ENCODE measurements at regions not wholly inside any gene's neighbourhood (a gene's known extent, or its start where the extent isn't known, plus 50 kb on each side); places are given as distances from the start of the nearest gene placed in this dataset.
A peak's percentile ranks its signal among the peaks of the same experiment; 100 is the strongest.

GRCh38 chr10:28975891-28976531, 298.7 kb downstream of the BAMBI start:
- intact Hi-C loops (cut with DNase I) = no loop called here
- no peak overlapping the region for H3K27ac ChIP-seq (replicated peaks in 1 of 4)
- H3K9me3 ChIP-seq = no peaks in the 10 kb centered on the region
- peak; percentile 66 for DNase-seq (ENCODE audit: extremely low spot score)
- H3K36me3 ChIP-seq = no peaks in the 10 kb centered on the region
- WGBS = 58% methylated on average over 10 of the region's 10 CpGs
- H3K4me3 ChIP-seq = no peak overlapping the region
- TF ChIP-seq POLR2AphosphoS5 (IDR thresholded peaks at IDR 0.05) (no peak), POLR2A (IDR thresholded peaks at IDR 0.05; ENCODE audit: low read depth) (no peak), CTCF (IDR thresholded peaks at IDR 0.05) (no peak)
- no peaks in the 10 kb centered on the region for H3K27me3 ChIP-seq
- no peaks in the 10 kb centered on the region for H3K4me1 ChIP-seq

GRCh38 chr10:28977518-28977917, 300.2 kb downstream of the BAMBI start:
- TF ChIP-seq CTCF (IDR thresholded peaks at IDR 0.05) (no peak), POLR2AphosphoS5 (IDR thresholded peaks at IDR 0.05) (no peak), EP300 (IDR thresholded peaks at IDR 0.05) (no peak), POLR2A (IDR thresholded peaks at IDR 0.05; ENCODE audit: low read depth) (no peak)
- intact Hi-C loops (cut with DNase I) = no loop called here
- no peak overlapping the region for H3K27ac ChIP-seq (replicated peaks in 1 of 4)
- DNase-seq (ENCODE audit: extremely low spot score) = no peak
- H3K9me3 ChIP-seq = no peaks in the 10 kb centered on the region
- WGBS = 76% methylated on average over 2 of the region's 2 CpGs
- H3K36me3 ChIP-seq = no peaks in the 10 kb centered on the region
- no peaks in the 10 kb centered on the region for H3K4me1 ChIP-seq
- H3K27me3 ChIP-seq = no peaks in the 10 kb centered on the region
- H3K4me3 ChIP-seq = no peak overlapping the region

- no peaks in the 10 kb centered on the region for H3K9me3 ChIP-seq
- TF ChIP-seq POLR2A (IDR thresholded peaks at IDR 0.05; ENCODE audit: low read depth) (no peak), EP300 (IDR thresholded peaks at IDR 0.05) (no peak), POLR2AphosphoS5 (IDR thresholded peaks at IDR 0.05) (no peak), CTCF (IDR thresholded peaks at IDR 0.05) (no peak)
- H3K36me3 ChIP-seq = no peaks in the 10 kb centered on the region
- intact Hi-C loops (cut with DNase I) = no loop called here
- no peak overlapping the region for H3K27ac ChIP-seq (replicated peaks in 1 of 4)
- H3K4me3 ChIP-seq = no peak overlapping the region
- DNase-seq (ENCODE audit: extremely low spot score) = no peak
- peaks cover 0 to 4% (median 0%) of the 10 kb centered on the region in 4 donors for H3K27me3 ChIP-seq
- 88% methylated on average over 2 of the region's 2 CpGs for WGBS
- peaks cover 5 to 14% (median 13%) of the 10 kb centered on the region in 4 donors for H3K4me1 ChIP-seq
These were observed 302.9 kb downstream of the BAMBI start for GRCh38 chr10:28980264-28980663.

- no peaks in the 10 kb centered on the region for H3K9me3 ChIP-seq
- H3K27me3 ChIP-seq = peaks cover 0 to 4% (median 0%) of the 10 kb centered on the region in 4 donors
- WGBS = 88% methylated on average over 3 of the region's 3 CpGs
- H3K36me3 ChIP-seq = no peaks in the 10 kb centered on the region
- DNase-seq (ENCODE audit: extremely low spot score) = no peak
- H3K4me1 ChIP-seq = peaks cover 5 to 18% (median 14%) of the 10 kb centered on the region in 4 donors
- TF ChIP-seq POLR2A (IDR thresholded peaks at IDR 0.05; ENCODE audit: low read depth) = no peak
- no peak for TF ChIP-seq EP300 (IDR thresholded peaks at IDR 0.05)
- TF ChIP-seq CTCF (IDR thresholded peaks at IDR 0.05) = no peak
- TF ChIP-seq POLR2AphosphoS5 (IDR thresholded peaks at IDR 0.05) = no peak
- no peak overlapping the region for H3K27ac ChIP-seq (replicated peaks in 1 of 4)
- intact Hi-C loops (cut with DNase I) = no loop called here
- H3K4me3 ChIP-seq = no peak overlapping the region
These were observed 303.7 kb downstream of the BAMBI start for GRCh38 chr10:28981007-28981406.

GRCh38 chr10:28982974-28983373, 305.7 kb downstream of the BAMBI start:
- intact Hi-C loops (cut with DNase I) = no loop called here
- peaks cover 0 to 4% (median 0%) of the 10 kb centered on the region in 4 donors for H3K27me3 ChIP-seq
- WGBS = 75% methylated on average over 6 of the region's 6 CpGs
- H3K4me3 ChIP-seq = no peak overlapping the region
- H3K4me1 ChIP-seq = peaks cover 5 to 18% (median 14%) of the 10 kb centered on the region in 4 donors
- TF ChIP-seq CTCF (IDR thresholded peaks at IDR 0.05) (no peak), POLR2A (IDR thresholded peaks at IDR 0.05; ENCODE audit: low read depth) (no peak), EP300 (IDR thresholded peaks at IDR 0.05) (no peak), POLR2AphosphoS5 (IDR thresholded peaks at IDR 0.05) (no peak)
- peak; percentile 50 for DNase-seq (ENCODE audit: extremely low spot score)
- no peak overlapping the region for H3K27ac ChIP-seq (replicated peaks in 1 of 4)
- no peaks in the 10 kb centered on the region for H3K9me3 ChIP-seq
- no peaks in the 10 kb centered on the region for H3K36me3 ChIP-seq
